ENCODE measurements at regions not wholly inside any gene's neighbourhood (a gene's known extent, or its start where the extent isn't known, plus 50 kb on each side); places are given as distances from the start of the nearest gene placed in this dataset.

DNA sequence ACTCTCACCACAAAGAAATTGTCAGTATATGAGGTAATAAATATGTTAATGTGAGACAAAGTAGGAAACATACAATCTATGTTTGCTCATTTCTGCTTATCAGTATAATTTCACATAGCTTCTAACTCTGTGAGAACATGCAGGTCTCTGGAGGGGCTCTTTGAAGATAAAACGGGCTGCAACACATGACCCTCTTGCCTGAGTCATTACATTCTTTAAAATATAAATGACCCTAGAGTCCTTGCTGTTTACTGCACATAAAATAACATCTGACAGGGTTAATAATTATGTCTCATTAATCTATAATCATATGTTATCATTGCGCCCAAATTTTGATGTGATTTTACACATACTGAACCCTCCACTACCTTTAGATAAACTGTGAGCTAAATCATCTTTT is 681.5 kb downstream of the ARAP2 start:
- TF ChIP-seq, protein P1, sequence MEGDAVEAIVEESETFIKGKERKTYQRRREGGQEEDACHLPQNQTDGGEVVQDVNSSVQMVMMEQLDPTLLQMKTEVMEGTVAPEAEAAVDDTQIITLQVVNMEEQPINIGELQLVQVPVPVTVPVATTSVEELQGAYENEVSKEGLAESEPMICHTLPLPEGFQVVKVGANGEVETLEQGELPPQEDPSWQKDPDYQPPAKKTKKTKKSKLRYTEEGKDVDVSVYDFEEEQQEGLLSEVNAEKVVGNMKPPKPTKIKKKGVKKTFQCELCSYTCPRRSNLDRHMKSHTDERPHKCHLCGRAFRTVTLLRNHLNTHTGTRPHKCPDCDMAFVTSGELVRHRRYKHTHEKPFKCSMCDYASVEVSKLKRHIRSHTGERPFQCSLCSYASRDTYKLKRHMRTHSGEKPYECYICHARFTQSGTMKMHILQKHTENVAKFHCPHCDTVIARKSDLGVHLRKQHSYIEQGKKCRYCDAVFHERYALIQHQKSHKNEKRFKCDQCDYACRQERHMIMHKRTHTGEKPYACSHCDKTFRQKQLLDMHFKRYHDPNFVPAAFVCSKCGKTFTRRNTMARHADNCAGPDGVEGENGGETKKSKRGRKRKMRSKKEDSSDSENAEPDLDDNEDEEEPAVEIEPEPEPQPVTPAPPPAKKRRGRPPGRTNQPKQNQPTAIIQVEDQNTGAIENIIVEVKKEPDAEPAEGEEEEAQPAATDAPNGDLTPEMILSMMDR (IDR thresholded peaks at IDR 0.05): no peak
- TF ChIP-seq POLR2A (IDR thresholded peaks at IDR 0.05): no peak

Data from stomach (tissue), 4 donors.